Islet of Langerhans (tissue), 1 donor: ENCODE measurements at regions not wholly inside any gene's neighbourhood (a gene's known extent, or its start where the extent isn't known, plus 50 kb on each side); places are given as distances from the start of the nearest gene placed in this dataset.
A peak's percentile ranks its signal among the peaks of the same experiment; 100 is the strongest.
"Not testable (repeated sequence)": the region's sequence is repeated elsewhere in the genome, so short reads cannot be mapped to it uniquely, and the experiment has no call there.

Experiments
- FAIRE-seq: peaks from one replicate; lab custom pipeline; 2011; peaks lifted over from hg19 to GRCh38; lab: Jason Lieb, UNC

- FAIRE-seq: peak; percentile 17
Measured at GRCh38 chr22:42217752-42218280, 52.6 kb downstream of the TCF20 start.

- FAIRE-seq: no peak
Measured at GRCh38 chr22:42217019-42217751, 53.3 kb downstream of the TCF20 start.

GRCh38 chr22:42214633-42215415 lies 55.6 kb downstream of the TCF20 start:
- FAIRE-seq: no peak

GRCh38 chr22:42208362-42208761 lies 62.1 kb downstream of the TCF20 start:
- FAIRE-seq: no peak

- FAIRE-seq: no peak
Measured at GRCh38 chr22:42207918-42208317, 62.5 kb downstream of the TCF20 start.

GRCh38 chr22:42203609-42204008 lies 66.8 kb downstream of the TCF20 start:
- FAIRE-seq: no peak

- FAIRE-seq: no peak
Measured at GRCh38 chr22:42202669-42203068, 67.8 kb downstream of the TCF20 start.

- FAIRE-seq: no peak
Measured at GRCh38 chr22:42202048-42202447, 68.4 kb downstream of the TCF20 start.

GRCh38 chr22:42199025-42199424 lies 68.4 kb upstream of the CYP2D6 start:
- FAIRE-seq: no peak

- no peak for FAIRE-seq
Measured at GRCh38 chr22:42198226-42198625, 67.6 kb upstream of the CYP2D6 start.

- no peak for FAIRE-seq
Measured at GRCh38 chr22:42196454-42196853, 65.8 kb upstream of the CYP2D6 start.

- no peak for FAIRE-seq
Measured at GRCh38 chr22:42194953-42195352, 64.3 kb upstream of the CYP2D6 start.

GRCh38 chr22:42194104-42194851 lies 63.7 kb upstream of the CYP2D6 start:
- no peak for FAIRE-seq

- FAIRE-seq: no peak
Measured at GRCh38 chr22:42192547-42192946, 61.9 kb upstream of the CYP2D6 start.

- no peak for FAIRE-seq
Measured at GRCh38 chr22:42190274-42190673, 59.7 kb upstream of the CYP2D6 start.

GRCh38 chr22:42189761-42190160 lies 59.2 kb upstream of the CYP2D6 start:
- FAIRE-seq: no peak

GRCh38 chr22:42188808-42189447 lies 58.3 kb upstream of the CYP2D6 start:
- no peak for FAIRE-seq

GRCh38 chr22:42187646-42188045 lies 57.0 kb upstream of the CYP2D6 start:
- FAIRE-seq: no peak

GRCh38 chr22:42185915-42186439 lies 55.4 kb upstream of the CYP2D6 start:
- peak; percentile 98 for FAIRE-seq

GRCh38 chr22:42184852-42185251 lies 54.2 kb upstream of the CYP2D6 start:
- no peak for FAIRE-seq

GRCh38 chr22:42183461-42184059 lies 53.0 kb upstream of the CYP2D6 start:
- FAIRE-seq: not testable (repeated sequence)
